Mammary epithelial cell (primary cell): ENCODE measurements at regions not wholly inside any gene's neighbourhood (a gene's known extent, or its start where the extent isn't known, plus 50 kb on each side); places are given as distances from the start of the nearest gene placed in this dataset.

Source experiments
- EZH2 ChIP-seq: IDR thresholded peaks from 2 replicates; pipeline ENCODE4 v1.6.1; 2012; ENCODE audit warnings: low read length, inconsistent platforms, borderline replicate concordance
- TF ChIP-seq, protein P1 (sequence below), 2 donors: IDR thresholded peaks in 1 of 2; conservative IDR thresholded peaks in 1 of 2; 2 replicates each; pipeline ENCODE4 v1.5.1; 2011 to 2012; ENCODE audit warnings: inconsistent platforms in 2 of 2, low read length in 2 of 2, mild to moderate bottlenecking in 2 of 2, control low read depth in 1 of 2, low read depth in 1 of 2; ENCODE audit not compliant: insufficient read depth in 1 of 2; ENCODE audit errors: extremely low read depth in 1 of 2

DNA sequence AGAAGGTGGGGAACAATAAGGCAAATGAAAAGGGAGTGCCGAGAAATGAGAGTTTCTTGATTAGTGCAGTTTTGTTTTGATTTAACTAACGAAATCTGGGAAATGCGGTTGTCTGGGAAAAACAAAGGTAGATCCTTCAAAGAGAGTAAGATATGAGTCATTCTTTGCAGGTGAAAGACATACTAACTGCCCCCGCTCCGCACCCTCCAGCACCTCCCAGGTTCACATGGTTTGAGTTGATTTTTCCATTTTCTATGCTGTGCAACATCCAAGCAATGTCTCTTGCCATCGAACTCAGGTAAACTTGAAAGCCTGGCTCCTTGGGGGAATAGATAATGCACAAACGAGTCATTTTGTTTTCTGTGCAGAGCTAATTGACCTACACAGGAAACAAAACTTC, 84.1 kb upstream of the KLF12 start:
- TF ChIP-seq, protein P1, sequence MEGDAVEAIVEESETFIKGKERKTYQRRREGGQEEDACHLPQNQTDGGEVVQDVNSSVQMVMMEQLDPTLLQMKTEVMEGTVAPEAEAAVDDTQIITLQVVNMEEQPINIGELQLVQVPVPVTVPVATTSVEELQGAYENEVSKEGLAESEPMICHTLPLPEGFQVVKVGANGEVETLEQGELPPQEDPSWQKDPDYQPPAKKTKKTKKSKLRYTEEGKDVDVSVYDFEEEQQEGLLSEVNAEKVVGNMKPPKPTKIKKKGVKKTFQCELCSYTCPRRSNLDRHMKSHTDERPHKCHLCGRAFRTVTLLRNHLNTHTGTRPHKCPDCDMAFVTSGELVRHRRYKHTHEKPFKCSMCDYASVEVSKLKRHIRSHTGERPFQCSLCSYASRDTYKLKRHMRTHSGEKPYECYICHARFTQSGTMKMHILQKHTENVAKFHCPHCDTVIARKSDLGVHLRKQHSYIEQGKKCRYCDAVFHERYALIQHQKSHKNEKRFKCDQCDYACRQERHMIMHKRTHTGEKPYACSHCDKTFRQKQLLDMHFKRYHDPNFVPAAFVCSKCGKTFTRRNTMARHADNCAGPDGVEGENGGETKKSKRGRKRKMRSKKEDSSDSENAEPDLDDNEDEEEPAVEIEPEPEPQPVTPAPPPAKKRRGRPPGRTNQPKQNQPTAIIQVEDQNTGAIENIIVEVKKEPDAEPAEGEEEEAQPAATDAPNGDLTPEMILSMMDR (conservative IDR thresholded peaks at IDR 0.05 in 1 of 2, IDR thresholded peaks at IDR 0.05 in 1 of 2; ENCODE audit: extremely low read depth in 1 of 2, insufficient read depth in 1 of 2, low read depth in 1 of 2, low read length in 2 of 2), result no peak
- no peak for TF ChIP-seq EZH2
